ENCODE measurements at regions not wholly inside any gene's neighbourhood (a gene's known extent, or its start where the extent isn't known, plus 50 kb on each side); places are given as distances from the start of the nearest gene placed in this dataset.

GRCh38 chr11:70592641-70593165, 194.4 kb downstream of the CTTN start:
- TF ChIP-seq EZH2 (IDR thresholded peaks at IDR 0.05) (no peak), POLR2AphosphoS5 (IDR thresholded peaks at IDR 0.05; ENCODE audit: low read depth, low read length) (no peak), POLR2A (IDR thresholded peaks at IDR 0.05; ENCODE audit: borderline replicate concordance, extremely low read depth, insufficient read depth, insufficient read length) (no peak), JUND (IDR thresholded peaks at IDR 0.05) (no peak), CTCF (IDR thresholded peaks at IDR 0.05 in 2 of 3, conservative IDR thresholded peaks at IDR 0.05 in 1 of 3; ENCODE audit: borderline replicate concordance in 1 of 3, insufficient read depth in 1 of 3, low read depth in 2 of 3, low read length in 2 of 3) (no peak), MAX (IDR thresholded peaks at IDR 0.05) (no peak), FOSL1 (IDR thresholded peaks at IDR 0.05; ENCODE audit: low read depth) (no peak), EZH2phosphoT487 (IDR thresholded peaks at IDR 0.05; ENCODE audit: borderline replicate concordance) (no peak), ZFX (IDR thresholded peaks at IDR 0.05) (no peak)
